ENCODE measurements at regions not wholly inside any gene's neighbourhood (a gene's known extent, or its start where the extent isn't known, plus 50 kb on each side); places are given as distances from the start of the nearest gene placed in this dataset.

DNA sequence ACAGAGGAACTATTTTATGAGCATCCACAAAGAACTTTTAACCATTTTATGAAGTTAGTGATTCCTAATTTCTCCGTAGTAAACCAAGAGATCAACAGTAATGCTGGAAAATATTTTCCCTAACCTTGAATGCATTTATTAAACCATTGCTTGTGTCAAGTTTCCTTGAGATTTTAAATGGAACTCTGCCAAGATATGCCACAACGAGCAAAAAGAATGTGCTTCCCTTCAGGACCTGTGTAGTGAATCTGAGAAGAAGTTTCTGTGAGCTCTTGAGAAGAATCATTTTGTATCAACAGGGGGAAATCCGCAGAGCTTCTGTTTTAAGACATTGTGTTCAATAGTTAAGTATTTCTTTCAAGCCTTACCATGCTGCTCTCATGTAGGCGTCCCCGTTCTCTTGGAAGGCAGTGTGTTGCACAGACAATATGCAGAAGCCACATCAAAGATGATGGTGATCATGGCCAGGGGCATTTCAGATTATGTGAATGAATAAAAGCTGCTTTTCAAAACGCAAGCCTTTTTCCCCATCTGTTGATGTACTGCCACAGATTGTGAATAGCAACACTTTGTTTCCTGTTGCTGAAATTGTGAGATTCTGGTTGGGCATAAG is 439.8 kb downstream of the BMP2 start:
- intact Hi-C loops (cut with DNase I), result no loop called here
- no peak for DNase-seq

DNA sequence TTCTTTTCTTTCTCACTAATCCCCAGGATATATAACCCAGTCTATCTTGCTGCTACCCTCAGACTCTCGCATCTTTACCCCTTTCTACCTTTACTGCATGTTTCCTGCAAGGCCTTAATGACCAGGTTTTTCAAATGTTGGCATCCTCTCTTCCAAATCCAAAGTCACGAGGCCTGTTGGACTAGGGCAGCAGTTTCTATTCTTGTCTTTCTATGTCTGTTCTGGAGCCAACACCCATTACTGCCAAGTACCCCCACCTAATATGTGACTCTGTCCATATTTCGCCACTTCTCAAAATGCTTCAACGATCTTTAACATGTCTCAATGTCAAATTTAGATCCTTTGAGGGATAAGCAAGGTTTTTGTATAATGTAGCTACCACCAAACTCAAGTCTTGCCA is 443.4 kb downstream of the BMP2 start:
- intact Hi-C loops (cut with DNase I), result no loop called here
- DNase-seq, result no peak

DNA sequence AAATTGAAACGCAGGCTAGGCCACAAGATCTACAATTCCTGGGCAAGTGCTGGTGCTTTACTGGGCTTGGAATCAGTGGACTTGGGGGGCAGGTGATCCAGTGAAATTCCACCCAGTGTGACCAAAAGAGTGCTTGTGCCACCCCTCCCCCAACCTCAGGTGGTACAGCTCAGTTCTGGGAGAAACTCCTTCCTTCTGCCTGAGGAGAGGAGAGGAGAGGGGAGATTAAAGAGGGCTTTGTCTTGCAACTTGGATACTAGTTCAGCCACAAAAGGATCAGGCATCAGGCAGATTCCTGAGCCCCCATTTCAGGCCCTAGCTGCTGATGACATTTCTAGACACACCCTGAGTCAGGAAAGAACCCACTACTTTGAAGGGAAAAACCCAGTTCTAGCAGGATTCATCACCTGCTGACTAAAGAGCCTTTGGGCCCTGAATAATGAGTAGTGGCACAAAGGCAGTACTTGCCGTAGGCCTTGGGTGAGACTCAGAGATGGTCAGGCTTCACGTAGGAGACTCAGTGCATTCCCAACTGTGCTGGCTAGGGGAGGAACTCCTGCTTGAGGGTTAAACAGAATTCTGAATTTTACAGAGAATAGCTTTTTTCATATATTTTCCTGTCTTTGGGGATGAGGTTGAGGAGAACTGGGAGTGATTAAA is 446.7 kb downstream of the BMP2 start:
- no peak for DNase-seq
- intact Hi-C loops (cut with DNase I), result no loop called here

DNA sequence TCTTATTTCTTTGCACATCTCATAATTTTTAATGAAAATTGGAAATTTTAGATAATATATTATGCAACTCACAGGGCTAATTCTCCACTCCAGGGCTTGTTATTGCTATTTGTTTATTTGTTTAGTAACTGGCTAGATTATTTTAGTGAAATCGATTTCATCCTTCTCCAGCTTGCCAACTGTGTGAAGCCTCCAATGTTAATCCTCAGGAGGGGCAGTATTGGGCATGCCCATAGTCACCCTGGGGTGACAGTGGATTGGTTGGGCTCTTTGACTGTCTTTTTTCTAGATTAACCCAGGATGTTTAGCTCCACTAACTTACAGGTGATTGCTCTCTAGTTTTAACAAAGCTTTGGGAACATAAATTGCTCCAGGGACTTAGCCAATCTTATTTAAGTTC is 450.1 kb downstream of the BMP2 start:
- intact Hi-C loops (cut with DNase I), result no loop called here

DNA sequence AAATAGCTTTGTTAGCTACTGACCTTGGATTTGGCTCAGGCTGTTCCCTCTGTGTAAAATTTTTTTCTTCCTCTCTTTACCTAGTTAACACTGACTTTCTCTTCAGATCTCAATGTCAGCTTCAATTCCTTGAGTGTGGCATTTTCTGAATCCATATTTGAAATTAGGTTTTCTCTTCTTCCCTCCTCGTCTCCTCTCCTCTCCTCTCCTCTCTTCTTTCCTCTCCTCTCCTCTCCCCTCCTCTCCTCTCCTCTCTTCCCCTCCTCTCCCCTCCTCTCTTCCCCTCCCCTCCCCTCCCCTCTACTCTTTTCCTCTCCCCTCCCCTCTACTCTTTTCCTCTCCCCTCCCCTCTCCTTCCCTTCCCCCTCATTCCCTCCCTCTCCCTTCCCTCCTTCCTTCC is 453.3 kb downstream of the BMP2 start:
- intact Hi-C loops (cut with DNase I), result no loop called here
- DNase-seq, result no peak

More for the DNA sequence above, 450.1 kb downstream of the BMP2 start:
- no peak for DNase-seq

DNA sequence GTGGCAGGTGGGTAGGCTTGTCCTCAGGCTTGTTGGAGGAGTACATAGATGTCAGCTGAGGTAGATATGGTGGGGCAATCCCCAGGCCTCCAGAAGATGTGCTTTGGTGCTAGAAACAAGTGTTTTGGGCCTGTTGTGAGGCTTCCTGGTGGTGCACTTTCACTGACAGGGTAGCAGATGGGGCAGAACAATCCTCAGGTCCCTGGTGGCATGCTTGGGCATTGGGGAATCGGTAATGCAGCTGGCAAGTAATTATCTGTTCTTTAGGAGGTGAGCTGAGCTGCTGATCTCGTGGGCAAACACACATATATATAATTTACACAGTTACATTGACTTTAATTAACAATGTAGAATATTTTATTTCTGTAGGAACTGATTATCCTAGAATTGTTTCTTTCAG is 458.7 kb downstream of the BMP2 start:
- DNase-seq, result no peak
- intact Hi-C loops (cut with DNase I), result no loop called here

DNA sequence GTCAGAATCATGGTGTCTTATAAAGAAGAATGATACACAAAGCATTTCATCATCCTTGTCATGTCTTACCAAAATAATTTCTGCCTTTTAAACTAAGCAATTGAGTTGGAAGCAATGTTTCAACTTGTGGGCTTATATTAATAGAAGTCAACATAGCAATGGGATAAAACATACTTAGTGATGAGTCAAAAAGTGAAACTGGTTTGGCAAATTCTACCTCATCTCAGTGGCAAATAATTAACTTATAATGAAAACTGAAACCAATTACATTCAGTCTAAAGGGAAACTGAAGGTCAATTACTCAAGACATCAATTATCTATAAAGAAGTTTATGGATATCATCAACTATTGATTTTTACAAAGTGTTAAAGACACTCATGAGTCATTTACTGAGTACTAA is 463.8 kb downstream of the BMP2 start:
- intact Hi-C loops (cut with DNase I), result no loop called here
- DNase-seq, result no peak

DNA sequence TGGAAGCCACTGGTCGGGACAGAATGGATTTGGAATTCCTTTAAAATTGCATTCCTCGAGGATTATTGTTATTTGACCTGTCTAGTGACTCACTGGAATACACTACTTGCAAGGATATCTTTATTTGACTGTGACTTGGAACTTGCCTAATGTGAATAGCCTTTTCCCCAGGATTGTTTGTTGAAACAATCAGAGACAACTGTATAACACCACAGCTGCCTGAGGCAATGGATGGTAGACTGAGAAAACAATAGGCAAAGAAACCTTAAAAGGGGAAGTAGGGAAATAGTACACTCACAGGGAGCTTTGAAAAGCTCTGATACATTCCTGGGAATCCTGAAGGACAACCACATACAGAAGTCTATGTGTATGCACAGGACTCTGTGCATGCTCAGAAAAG is 465.3 kb downstream of the BMP2 start:
- DNase-seq, result no peak
- intact Hi-C loops (cut with DNase I), result no loop called here

DNA sequence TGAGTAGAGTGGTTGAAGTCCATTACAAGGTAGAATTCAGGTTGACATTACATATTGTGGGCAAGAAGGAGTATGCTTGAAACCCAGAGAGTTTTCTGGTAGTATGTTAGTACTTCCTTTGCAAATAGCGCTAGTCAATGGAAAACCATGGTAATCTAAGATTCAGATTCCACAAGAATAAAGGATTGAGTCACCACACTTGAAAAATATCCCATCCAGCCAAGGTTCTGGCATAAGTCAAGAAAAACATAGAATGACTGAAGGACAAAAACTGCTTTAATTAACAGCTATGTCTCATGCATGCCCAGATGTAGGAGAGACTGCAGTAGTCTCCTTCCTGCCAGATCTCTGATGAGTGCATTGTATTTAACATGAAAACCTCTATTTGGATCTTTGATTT is 469.8 kb downstream of the BMP2 start:
- intact Hi-C loops (cut with DNase I), result no loop called here
- DNase-seq, result no peak

DNA sequence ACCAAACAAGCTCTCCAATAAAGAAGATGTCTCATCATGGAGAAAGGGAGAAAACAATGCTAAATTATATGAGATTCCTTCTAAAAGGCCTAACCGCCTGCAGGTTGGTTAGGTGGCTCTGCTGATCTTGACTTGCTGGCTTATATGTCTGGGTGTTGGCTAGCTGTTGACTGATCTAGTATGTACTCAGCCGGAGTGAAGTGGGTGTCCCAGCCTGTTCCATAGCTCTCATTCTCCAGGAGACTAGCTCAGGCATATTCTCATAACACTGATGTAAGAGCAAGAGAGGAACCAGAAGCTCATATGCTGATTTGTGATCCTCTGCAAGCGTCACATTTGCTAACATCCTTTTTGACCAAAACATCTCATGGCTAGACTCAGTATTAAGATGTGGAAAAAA is 473.0 kb downstream of the BMP2 start:
- DNase-seq, result no peak
- intact Hi-C loops (cut with DNase I), result no loop called here

DNA sequence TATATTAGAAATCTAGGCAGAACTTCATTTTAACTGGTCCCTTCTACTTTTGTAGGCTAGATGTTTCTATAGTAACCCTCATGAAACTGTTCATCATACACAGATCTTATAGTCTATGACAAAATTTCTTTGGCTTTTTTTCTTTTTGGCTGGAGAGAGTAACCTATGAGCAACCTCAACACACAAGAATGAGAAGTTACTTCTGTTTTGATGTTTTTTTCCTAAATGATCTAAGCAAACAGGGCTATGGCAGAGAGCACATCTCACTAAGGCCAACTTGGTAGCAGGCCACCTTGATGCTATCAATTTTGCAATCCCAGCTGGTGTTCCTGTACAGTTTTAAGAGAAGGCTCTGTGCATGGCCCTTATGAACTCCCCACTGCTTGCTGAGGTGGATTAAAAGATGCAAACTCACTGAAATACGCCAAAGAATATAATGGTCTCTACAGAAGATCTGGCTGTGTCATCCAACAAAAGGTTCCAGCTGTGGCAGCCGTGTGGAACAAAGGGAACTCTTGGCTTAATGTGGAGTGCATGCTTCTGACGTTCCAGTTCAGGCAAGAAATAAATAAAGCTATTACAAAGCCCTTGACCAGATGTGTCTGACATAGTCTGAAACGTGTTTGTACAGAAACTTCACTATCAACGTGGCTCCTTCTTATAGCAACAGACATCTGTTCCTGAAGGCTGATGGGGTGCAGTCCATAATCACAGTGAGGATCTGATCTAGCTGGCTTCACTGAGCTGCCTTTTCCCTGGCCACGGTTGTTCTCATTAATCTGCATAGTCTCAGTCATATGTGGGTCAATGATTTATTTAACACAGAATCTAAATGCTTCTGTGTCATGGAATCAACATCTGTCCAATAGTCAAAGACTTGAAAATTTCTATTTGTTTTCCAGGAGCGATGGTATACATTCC is 481.1 kb downstream of the BMP2 start:
- DNase-seq, result no peak
- intact Hi-C loops (cut with DNase I), result no loop called here

DNA sequence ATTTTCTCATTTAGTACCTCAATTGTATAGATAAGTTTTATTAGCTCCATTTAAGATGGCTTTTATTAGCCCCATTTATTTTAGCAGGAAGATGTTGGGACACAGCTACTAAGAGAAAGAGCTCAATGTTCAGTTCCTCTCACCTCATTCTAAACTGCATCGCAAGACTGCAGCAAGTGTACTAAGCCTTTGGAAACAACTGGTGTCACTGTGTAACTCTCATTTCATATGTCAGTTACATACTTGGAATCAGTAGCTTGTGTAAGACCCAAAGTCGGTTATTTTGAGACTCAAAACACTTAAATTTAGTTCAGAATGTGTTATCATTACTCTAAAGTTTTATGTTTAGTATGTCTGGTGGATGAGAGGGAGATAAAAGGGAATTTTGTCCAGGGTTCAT is 482.9 kb downstream of the BMP2 start:
- intact Hi-C loops (cut with DNase I), result no loop called here
- no peak for DNase-seq

DNA sequence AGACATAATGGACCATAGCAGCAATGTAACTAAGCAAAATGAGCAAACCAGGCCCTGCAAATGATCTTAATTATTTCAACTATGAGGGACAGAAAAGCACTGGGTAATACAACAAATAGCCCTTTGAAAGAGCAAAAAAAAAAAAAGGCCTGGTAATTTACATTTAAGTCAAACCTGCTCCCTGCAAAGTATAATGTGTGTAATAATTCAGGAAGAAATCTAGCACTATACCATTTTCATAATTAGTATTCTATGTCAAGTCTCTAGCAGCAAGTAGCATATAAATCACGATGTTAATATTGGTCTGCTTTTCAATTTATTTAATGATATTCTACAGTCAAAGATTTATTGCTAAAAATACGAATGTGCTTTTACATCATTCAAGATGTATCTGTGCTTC is 489.6 kb downstream of the BMP2 start:
- DNase-seq, result no peak
- intact Hi-C loops (cut with DNase I), result no loop called here

DNA sequence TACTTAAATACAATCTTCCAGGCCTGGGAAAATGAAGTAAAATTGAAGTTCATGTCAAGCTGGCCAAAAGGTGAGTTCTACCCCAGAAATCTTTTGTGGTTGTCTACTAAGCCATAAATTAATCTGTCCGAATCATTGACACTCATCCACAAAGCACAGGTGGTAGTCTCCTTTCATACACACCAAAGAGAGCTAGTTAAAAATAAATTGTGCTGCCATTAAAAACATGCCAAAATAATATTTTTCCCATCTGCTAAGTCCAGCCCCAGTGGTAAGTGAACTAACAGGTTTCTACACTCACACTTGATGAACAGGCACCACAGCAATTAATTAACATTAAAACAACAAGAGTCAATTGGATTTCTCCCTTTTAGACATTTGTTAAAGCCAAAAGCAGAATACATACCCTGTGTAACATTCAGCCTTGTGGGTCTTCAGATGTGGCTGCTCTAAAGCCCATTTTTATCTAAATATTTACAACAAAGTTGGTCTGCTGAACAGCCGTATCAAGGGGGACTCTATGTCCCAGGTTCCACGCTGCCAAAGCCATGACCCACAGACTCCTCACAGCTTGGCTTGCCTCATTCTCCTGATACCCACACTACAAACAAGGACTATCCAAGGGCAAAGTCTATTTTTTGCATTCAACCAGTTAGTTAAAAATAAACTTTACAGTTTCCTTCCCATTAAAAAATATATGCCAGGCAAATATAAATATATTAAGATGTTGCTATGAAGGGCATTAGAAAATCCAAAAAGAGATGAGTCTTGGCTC is 490.4 kb downstream of the BMP2 start:
- intact Hi-C loops (cut with DNase I), result no loop called here
- no peak for DNase-seq

DNA sequence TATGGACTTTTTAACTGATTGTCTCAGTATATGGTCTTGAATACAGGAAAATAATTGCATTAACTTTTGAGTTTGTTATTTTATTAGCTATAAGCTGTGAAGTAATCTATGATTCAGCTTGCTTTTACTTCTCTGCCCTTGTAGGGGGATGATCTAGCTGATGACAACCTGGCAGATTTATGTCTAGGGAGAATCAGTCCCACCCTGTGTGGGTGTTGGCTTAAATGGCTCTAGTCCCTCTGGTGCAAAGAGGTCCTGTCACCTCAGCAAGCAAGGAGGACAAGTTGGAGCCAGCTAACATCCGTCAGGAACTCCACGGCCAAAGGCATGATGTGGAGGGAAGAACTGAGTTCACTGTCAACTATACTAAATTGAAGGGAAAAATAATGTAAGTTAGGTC is 495.3 kb downstream of the BMP2 start:
- DNase-seq, result no peak
- intact Hi-C loops (cut with DNase I), result no loop called here

DNA sequence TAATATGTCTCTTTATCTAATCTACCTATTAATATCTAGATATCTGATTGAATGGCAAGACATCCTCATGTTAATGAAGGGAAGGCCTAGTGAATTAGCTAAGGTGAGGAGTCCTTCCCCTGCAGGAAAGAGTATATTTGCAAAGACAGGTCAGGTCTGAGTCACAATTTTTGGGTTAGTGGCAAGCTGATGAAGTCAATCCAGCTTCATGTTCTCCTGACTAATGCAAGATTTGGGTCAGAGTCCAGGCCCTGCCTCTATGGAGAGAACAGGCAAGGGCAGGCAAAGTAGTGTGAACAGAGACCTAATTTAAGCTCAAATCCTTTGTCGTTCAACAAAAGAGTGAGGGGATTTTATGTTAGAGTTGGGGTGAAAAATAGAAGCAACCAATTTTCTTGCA is 496.7 kb downstream of the BMP2 start:
- no peak for DNase-seq
- intact Hi-C loops (cut with DNase I), result no loop called here

DNA sequence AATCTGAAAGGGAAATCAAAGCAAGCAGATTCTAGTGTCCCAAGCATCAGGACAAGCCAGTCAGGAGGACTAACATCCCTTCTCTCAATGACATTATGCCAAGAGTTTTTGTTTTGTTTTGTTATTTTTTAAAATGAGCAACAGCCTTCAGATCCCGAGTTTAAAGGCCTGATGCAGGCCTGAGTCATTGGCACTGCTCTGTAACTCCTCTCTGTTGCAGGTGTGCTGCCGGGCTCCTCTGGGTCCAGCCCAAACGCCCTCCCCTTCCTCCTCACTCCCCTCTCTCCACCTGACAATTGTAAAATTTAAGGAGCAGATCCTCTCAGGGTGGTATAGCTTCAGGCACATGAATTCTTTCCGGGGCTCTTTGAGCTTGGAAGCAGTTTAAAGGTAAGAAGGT is 502.0 kb downstream of the BMP2 start:
- no peak for DNase-seq

DNA sequence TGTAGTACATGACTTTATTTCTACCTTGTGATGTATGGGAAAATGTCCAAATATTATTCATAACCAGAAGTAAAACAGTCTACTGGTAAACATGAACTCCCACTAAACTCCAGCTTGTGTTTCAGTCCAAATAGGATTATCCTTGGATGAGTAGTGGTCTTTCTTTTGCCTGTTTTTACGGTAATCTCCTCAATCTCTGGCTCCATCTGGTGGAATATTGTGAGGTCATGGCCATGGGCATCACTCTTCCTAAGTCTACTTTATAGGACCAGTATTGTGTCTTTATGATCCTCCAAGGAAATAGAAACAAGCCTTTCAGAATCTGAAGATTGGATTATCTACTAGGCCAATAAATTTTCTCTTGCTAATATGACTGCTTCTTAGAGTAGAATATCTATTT is 505.0 kb downstream of the BMP2 start:
- no peak for DNase-seq
- intact Hi-C loops (cut with DNase I), result no loop called here

More for the DNA sequence above, 502.0 kb downstream of the BMP2 start:
- intact Hi-C loops (cut with DNase I), result no loop called here

DNA sequence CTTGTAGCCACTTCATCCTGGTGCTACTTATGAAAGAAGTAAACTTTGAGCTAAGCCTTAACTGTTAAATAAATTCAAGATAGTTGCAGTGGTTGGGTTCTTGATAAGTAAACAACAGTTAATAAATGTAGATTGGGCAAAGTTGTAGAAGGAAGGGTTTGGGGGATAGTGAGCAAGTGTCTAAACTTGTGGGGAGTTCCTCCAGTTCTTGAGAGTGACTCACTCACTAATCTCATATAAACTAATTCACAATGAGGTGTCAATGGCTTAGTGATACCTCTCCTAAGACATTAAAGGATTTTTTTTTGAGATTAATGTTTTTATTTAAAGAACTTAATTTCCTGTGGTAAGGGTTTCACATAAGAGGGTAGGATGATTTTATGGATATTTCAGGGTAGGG is 507.4 kb downstream of the BMP2 start:
- no peak for DNase-seq
- intact Hi-C loops (cut with DNase I), result no loop called here
